ENCODE measurements at regions not wholly inside any gene's neighbourhood (a gene's known extent, or its start where the extent isn't known, plus 50 kb on each side); places are given as distances from the start of the nearest gene placed in this dataset.

DNA sequence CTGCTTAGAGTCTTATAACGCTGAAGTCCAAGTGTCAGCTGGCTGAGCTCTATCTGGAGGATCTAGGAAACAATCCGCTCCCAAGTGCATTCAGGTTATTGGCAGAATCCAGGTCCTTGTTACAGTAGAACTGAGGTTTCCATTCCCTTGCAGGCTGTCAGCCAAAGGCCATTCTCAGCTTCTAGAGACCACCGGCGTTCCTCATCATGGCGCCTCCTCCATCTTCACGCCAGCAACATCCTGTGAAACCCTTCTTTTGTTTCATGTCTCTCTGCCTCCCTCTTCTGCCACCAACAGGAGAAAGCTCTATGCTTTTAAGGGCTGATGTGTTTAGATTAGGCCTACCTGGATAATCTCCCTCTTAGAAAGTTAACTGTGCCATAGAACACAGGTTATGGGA, 133.0 kb upstream of the RASSF8 start:
- ATAC-seq (no peak), DNase-seq (no peak)
- Mint-ChIP-seq H3K27me3 (no peaks in the 10 kb centered on the region), H3K4me1 (ENCODE audit: low read depth) (no peaks in the 10 kb centered on the region), H3K27ac (no peak overlapping the region), H3K36me3 (ENCODE audit: low read depth) (no peaks in the 10 kb centered on the region), H3K9me3 (no peaks in the 10 kb centered on the region), H3K4me3 (no peak overlapping the region)
- TF ChIP-seq, protein P1, sequence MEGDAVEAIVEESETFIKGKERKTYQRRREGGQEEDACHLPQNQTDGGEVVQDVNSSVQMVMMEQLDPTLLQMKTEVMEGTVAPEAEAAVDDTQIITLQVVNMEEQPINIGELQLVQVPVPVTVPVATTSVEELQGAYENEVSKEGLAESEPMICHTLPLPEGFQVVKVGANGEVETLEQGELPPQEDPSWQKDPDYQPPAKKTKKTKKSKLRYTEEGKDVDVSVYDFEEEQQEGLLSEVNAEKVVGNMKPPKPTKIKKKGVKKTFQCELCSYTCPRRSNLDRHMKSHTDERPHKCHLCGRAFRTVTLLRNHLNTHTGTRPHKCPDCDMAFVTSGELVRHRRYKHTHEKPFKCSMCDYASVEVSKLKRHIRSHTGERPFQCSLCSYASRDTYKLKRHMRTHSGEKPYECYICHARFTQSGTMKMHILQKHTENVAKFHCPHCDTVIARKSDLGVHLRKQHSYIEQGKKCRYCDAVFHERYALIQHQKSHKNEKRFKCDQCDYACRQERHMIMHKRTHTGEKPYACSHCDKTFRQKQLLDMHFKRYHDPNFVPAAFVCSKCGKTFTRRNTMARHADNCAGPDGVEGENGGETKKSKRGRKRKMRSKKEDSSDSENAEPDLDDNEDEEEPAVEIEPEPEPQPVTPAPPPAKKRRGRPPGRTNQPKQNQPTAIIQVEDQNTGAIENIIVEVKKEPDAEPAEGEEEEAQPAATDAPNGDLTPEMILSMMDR (IDR thresholded peaks at IDR 0.05), result no peak
- CTCF ChIA-PET, result no interaction called here
- POLR2A ChIA-PET, result interaction anchor here (0.6 kb wide), 1 partner anchor 27 kb away, joined by 3 read pairs; no protein-coding TSS in a partner anchor
- intact Hi-C loops (cut with micrococcal nuclease), result no loop called here

DNA sequence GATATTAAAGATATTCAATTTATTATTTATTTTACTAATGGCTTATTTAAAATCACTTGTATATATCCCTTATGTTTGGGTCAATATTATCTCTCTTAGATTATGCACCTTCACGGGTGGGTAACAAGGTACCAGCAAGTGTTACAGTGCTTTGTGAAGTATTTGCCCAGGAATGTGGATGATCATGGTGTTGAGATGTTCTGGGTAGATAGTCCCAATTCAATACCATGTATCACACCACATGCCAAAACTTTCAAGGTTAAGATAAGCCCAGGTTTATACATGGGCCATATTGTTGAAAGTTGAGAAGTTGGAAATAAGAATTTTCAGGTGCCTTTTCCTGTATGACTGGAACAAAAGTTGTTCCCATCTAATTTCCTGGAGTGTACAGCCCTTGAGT, 131.3 kb upstream of the RASSF8 start:
- TF ChIP-seq, protein P1 (IDR thresholded peaks at IDR 0.05), result no peak
- DNase-seq, result no peak
- Mint-ChIP-seq H3K4me3 (no peak overlapping the region), H3K4me1 (ENCODE audit: low read depth) (no peaks in the 10 kb centered on the region), H3K36me3 (ENCODE audit: low read depth) (no peaks in the 10 kb centered on the region), H3K27me3 (no peaks in the 10 kb centered on the region), H3K27ac (no peak overlapping the region), H3K9me3 (no peaks in the 10 kb centered on the region)
- CTCF ChIA-PET, result no interaction called here
- POLR2A ChIA-PET, result no interaction called here
- intact Hi-C loops (cut with micrococcal nuclease), result no loop called here
- no peak for ATAC-seq

DNA sequence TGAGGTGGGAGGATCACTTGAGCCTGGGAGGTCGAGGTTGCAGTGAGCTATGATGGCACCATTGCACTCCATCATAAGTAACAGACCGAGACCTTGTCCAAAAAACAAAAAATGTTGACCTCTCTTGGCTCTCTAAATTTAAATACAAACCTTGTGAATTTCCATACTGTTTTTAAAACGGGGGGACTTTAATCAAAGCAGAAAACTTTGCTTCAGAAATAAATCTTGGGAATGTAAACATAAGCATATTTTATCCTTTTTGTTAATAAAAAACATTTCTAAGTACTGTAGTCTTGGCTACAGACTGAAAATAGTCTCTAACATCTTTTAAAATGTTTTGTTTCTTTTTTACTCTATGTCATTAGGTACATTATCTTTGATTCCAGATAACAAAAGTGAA, 130.7 kb upstream of the RASSF8 start:
- intact Hi-C loops (cut with micrococcal nuclease), result no loop called here
- POLR2A ChIA-PET, result no interaction called here
- no peak for ATAC-seq

DNA sequence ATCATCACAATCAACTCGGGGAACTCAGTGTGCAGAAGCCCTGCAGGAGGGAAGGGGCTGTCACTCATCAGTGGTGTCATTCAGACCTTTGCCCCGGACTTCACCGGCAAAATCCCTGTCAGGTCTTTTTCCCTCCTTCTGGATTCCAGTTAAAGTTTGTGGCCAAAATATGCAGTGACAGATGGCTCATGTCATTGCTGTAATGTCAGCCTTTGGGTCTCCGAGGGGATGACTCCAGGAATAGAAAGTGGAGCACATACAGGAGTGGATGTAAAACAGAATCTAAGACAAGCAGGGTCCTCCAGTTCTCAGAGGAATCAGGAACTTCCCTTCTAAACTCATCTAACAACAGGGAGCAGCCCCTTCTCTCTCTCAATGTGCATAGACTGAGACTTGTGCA, 130.3 kb upstream of the RASSF8 start:
- Mint-ChIP-seq H3K4me3 (no peak overlapping the region), H3K27ac (no peak overlapping the region), H3K27me3 (no peaks in the 10 kb centered on the region), H3K4me1 (ENCODE audit: low read depth) (no peaks in the 10 kb centered on the region), H3K36me3 (ENCODE audit: low read depth) (no peaks in the 10 kb centered on the region), H3K9me3 (no peaks in the 10 kb centered on the region)
- intact Hi-C loops (cut with micrococcal nuclease), result no loop called here
- ChIA-PET CTCF (no interaction called here), POLR2A (no interaction called here)
- no peak for DNase-seq
- ATAC-seq, result no peak
- TF ChIP-seq, protein P1 (IDR thresholded peaks at IDR 0.05), result no peak

More for the DNA sequence above, 130.7 kb upstream of the RASSF8 start:
- Mint-ChIP-seq H3K4me3 (no peak overlapping the region), H3K9me3 (no peaks in the 10 kb centered on the region), H3K27ac (no peak overlapping the region), H3K27me3 (no peaks in the 10 kb centered on the region), H3K4me1 (ENCODE audit: low read depth) (no peaks in the 10 kb centered on the region), H3K36me3 (ENCODE audit: low read depth) (no peaks in the 10 kb centered on the region)
- no peak for DNase-seq
- TF ChIP-seq, protein P1 (IDR thresholded peaks at IDR 0.05), result no peak
- CTCF ChIA-PET, result no interaction called here

DNA sequence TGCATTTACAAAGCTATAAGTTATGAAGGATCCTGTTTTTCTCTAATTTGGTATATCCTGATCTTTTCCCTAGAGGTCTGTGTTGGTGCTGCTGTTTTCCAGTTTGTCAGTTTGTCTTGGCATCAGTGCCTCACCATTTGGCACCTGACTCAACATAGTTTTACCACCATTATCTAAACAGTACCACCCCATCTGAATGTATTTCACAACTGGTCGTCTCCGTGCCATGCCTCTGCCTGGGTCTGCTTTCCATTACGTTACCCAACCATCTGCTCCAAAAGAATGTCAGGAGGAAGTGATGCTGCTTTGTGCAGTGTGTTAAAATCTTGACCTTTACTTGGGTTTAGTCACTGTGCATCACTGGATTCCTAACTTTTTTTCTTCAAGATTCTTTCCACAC, 129.3 kb upstream of the RASSF8 start:
- H3K4me3 Mint-ChIP-seq, result no peak overlapping the region
- no peaks in the 10 kb centered on the region for H3K9me3 Mint-ChIP-seq
- H3K27ac Mint-ChIP-seq, result no peak overlapping the region
- no peaks in the 10 kb centered on the region for H3K36me3 Mint-ChIP-seq (ENCODE audit: low read depth)
- ATAC-seq (no peak), DNase-seq (no peak)
- H3K27me3 Mint-ChIP-seq, result no peaks in the 10 kb centered on the region
- TF ChIP-seq, protein P1 (IDR thresholded peaks at IDR 0.05), result no peak
- ChIA-PET CTCF (no interaction called here), POLR2A (no interaction called here)
- intact Hi-C loops (cut with micrococcal nuclease), result no loop called here
- H3K4me1 Mint-ChIP-seq (ENCODE audit: low read depth), result no peaks in the 10 kb centered on the region

Measured in activated CD8-positive, alpha-beta T cell treated with anti-CD3 and anti-CD28 coated beads for 36 hours (primary cell).